OCI-LY1 (cell line): ENCODE measurements at regions not wholly inside any gene's neighbourhood (a gene's known extent, or its start where the extent isn't known, plus 50 kb on each side); places are given as distances from the start of the nearest gene placed in this dataset.

Experiments
- CTCF ChIP-seq: fragments of 200-600 bp; sonication (generic), shearing (Covaris generic); IDR thresholded peaks from 2 replicates; pipeline ENCODE4 v1.5.1; 2017; ENCODE audit warnings: mild to moderate bottlenecking, antibody characterized with exemption, low read length, moderate library complexity, mixed read lengths
- EZH2 ChIP-seq: fragments of 200-600 bp; sonication (generic), shearing (Covaris generic); IDR thresholded peaks from 2 replicates; pipeline ENCODE4 v1.8.0; 2017; ENCODE audit warnings: borderline replicate concordance, mixed run types, mild to moderate bottlenecking, antibody characterized with exemption, low read length, moderate library complexity, mixed read lengths

- no peak for TF ChIP-seq CTCF
- no peak for TF ChIP-seq EZH2
Observed at GRCh38 chr13:79909644-79910043, 428.7 kb downstream of the NDFIP2 start.
